ENCODE measurements at regions not wholly inside any gene's neighbourhood (a gene's known extent, or its start where the extent isn't known, plus 50 kb on each side); places are given as distances from the start of the nearest gene placed in this dataset.

- no peak overlapping the region for H3K4me3 ChIP-seq
- H3K4me1 ChIP-seq = no peaks in the 10 kb centered on the region
- WGBS = 16% methylated on average over 1 of the region's 1 CpG
- TF ChIP-seq, protein P1, sequence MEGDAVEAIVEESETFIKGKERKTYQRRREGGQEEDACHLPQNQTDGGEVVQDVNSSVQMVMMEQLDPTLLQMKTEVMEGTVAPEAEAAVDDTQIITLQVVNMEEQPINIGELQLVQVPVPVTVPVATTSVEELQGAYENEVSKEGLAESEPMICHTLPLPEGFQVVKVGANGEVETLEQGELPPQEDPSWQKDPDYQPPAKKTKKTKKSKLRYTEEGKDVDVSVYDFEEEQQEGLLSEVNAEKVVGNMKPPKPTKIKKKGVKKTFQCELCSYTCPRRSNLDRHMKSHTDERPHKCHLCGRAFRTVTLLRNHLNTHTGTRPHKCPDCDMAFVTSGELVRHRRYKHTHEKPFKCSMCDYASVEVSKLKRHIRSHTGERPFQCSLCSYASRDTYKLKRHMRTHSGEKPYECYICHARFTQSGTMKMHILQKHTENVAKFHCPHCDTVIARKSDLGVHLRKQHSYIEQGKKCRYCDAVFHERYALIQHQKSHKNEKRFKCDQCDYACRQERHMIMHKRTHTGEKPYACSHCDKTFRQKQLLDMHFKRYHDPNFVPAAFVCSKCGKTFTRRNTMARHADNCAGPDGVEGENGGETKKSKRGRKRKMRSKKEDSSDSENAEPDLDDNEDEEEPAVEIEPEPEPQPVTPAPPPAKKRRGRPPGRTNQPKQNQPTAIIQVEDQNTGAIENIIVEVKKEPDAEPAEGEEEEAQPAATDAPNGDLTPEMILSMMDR (IDR thresholded peaks at IDR 0.05) = no peak
- no peak for TF ChIP-seq POLR2AphosphoS5 (IDR thresholded peaks at IDR 0.05)
- no peak for TF ChIP-seq EP300 (IDR thresholded peaks at IDR 0.05)
- TF ChIP-seq POLR2A (IDR thresholded peaks at IDR 0.05) = no peak
- no peaks in the 10 kb centered on the region for H3K27me3 ChIP-seq
- H3K36me3 ChIP-seq = no peaks in the 10 kb centered on the region
- H3K9me3 ChIP-seq = peaks cover under 1% of the 10 kb centered on the region
- no peak overlapping the region for H3K27ac ChIP-seq
- no peak for DNase-seq (ENCODE audit: low spot score in 2 of 2)
Measured at GRCh38 chr13:65594298-65594781, 1635.8 kb downstream of the PCDH9 start.

- Histone ChIP-seq H3K27ac (no peak overlapping the region), H3K4me1 (no peaks in the 10 kb centered on the region), H3K36me3 (no peaks in the 10 kb centered on the region), H3K4me3 (no peak overlapping the region), H3K27me3 (no peaks in the 10 kb centered on the region), H3K9me3 (peaks cover 5% of the 10 kb centered on the region)
- TF ChIP-seq, protein P1 (IDR thresholded peaks at IDR 0.05) = no peak
- TF ChIP-seq EP300 (IDR thresholded peaks at IDR 0.05) (no peak), POLR2AphosphoS5 (IDR thresholded peaks at IDR 0.05) (no peak), POLR2A (IDR thresholded peaks at IDR 0.05) (no peak)
- no peak for DNase-seq (ENCODE audit: low spot score in 2 of 2)
- 82% methylated on average over 2 of the region's 2 CpGs for WGBS
Measured at GRCh38 chr13:65593298-65593874, 1636.8 kb downstream of the PCDH9 start.

DNA sequence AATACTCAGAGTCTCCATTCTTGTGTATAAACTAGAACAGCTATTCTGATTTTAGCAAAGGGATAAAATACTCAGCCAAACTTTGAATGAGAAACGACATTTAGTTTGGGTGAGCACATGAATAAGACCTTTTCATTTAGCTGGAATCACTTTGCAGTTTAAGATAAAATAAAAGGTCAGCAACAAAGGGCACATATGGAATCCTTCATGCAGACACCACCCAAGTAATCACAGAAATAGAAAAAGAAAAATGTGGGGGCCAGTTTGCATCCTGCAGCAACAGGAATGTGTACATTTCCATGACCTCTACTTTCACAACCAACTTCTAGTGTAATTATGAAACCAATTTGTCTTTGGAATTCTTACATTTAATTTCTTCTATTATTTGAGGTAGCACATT lies 1637.4 kb downstream of the PCDH9 start:
- Histone ChIP-seq H3K36me3 (no peaks in the 10 kb centered on the region), H3K4me1 (no peaks in the 10 kb centered on the region), H3K27me3 (no peaks in the 10 kb centered on the region), H3K9me3 (peaks cover 5% of the 10 kb centered on the region), H3K4me3 (no peak overlapping the region), H3K27ac (no peak overlapping the region)
- TF ChIP-seq, protein P1 (IDR thresholded peaks at IDR 0.05) = no peak
- TF ChIP-seq EP300 (IDR thresholded peaks at IDR 0.05) (no peak), POLR2AphosphoS5 (IDR thresholded peaks at IDR 0.05) (no peak), POLR2A (IDR thresholded peaks at IDR 0.05) (no peak)
- WGBS = 64% methylated on average over 1 of the region's 1 CpG
- no peak for DNase-seq (ENCODE audit: low spot score in 2 of 2)

- 94% methylated on average over 7 of the region's 10 CpGs for WGBS
- Histone ChIP-seq H3K36me3 (no peaks in the 10 kb centered on the region), H3K27ac (no peak overlapping the region), H3K9me3 (peaks cover 5% of the 10 kb centered on the region), H3K4me3 (no peak overlapping the region), H3K27me3 (no peaks in the 10 kb centered on the region), H3K4me1 (no peaks in the 10 kb centered on the region)
- DNase-seq (ENCODE audit: low spot score in 2 of 2) = no peak
- no peak for TF ChIP-seq POLR2AphosphoS5 (IDR thresholded peaks at IDR 0.05)
- no peak for TF ChIP-seq EP300 (IDR thresholded peaks at IDR 0.05)
- no peak for TF ChIP-seq POLR2A (IDR thresholded peaks at IDR 0.05)
- TF ChIP-seq, protein P1 (IDR thresholded peaks at IDR 0.05) = no peak
Measured at GRCh38 chr13:65585346-65585745, 1644.8 kb downstream of the PCDH9 start.

DNA sequence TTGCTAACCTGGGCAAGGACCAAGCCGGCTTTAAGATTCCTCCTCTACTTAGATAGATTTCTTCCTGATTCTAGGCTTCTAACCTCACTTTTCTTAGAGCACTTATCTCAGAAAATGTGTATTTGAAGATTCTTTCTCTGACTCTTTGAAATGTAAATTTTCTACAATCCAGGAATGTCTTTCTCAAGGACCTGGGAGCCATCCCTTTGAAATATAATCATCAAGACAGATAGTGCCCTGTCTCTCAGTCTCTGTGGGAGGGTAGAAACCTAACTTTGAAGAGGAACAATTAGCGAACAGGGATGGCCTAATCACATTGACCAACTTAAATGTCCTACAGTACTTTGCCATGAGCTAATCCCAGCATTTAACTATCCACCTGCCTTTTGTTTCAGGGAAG lies 1646.0 kb downstream of the PCDH9 start:
- Histone ChIP-seq H3K36me3 (no peaks in the 10 kb centered on the region), H3K9me3 (peaks cover 2% of the 10 kb centered on the region), H3K27ac (no peak overlapping the region), H3K27me3 (no peaks in the 10 kb centered on the region), H3K4me1 (no peaks in the 10 kb centered on the region), H3K4me3 (no peak overlapping the region)
- 78% methylated on average over 2 of the region's 2 CpGs for WGBS
- TF ChIP-seq POLR2AphosphoS5 (IDR thresholded peaks at IDR 0.05) (no peak), POLR2A (IDR thresholded peaks at IDR 0.05) (no peak), EP300 (IDR thresholded peaks at IDR 0.05) (no peak)
- TF ChIP-seq, protein P1 (IDR thresholded peaks at IDR 0.05) = no peak
- DNase-seq (ENCODE audit: low spot score in 2 of 2) = no peak

Measured in suprapubic skin (tissue), 4 donors.